Endothelial cell of umbilical vein (primary cell): ENCODE measurements at regions not wholly inside any gene's neighbourhood (a gene's known extent, or its start where the extent isn't known, plus 50 kb on each side); places are given as distances from the start of the nearest gene placed in this dataset.

Experiments used
- EZH2 ChIP-seq: IDR thresholded peaks from 2 replicates; pipeline ENCODE4 v1.6.1; 2012; ENCODE audit warnings: borderline replicate concordance, low read depth, mild to moderate bottlenecking, moderate library complexity, low read length, inconsistent platforms; ENCODE audit not compliant: severe bottlenecking
- POLR2A ChIP-seq: IDR thresholded peaks from 2 replicates; pipeline ENCODE4 v1.6.1; 2012; ENCODE audit warnings: low read depth, mild to moderate bottlenecking, control low read depth, low read length
- TF ChIP-seq, protein P1 (sequence below), 2 donors: IDR thresholded peaks; 1 replicate in 1 of 2; 2 replicates in 1 of 2; pipeline ENCODE4 v1.5.1; 2011; ENCODE audit warnings: low read length in 2 of 2, mild to moderate bottlenecking in 2 of 2, moderate library complexity in 2 of 2, control low read depth in 1 of 2, inconsistent platforms in 1 of 2, low read depth in 1 of 2; ENCODE audit not compliant: insufficient read depth in 1 of 2; ENCODE audit errors: extremely low read depth in 1 of 2

- TF ChIP-seq EZH2: no peak
- TF ChIP-seq POLR2A: no peak
- TF ChIP-seq, protein P1, sequence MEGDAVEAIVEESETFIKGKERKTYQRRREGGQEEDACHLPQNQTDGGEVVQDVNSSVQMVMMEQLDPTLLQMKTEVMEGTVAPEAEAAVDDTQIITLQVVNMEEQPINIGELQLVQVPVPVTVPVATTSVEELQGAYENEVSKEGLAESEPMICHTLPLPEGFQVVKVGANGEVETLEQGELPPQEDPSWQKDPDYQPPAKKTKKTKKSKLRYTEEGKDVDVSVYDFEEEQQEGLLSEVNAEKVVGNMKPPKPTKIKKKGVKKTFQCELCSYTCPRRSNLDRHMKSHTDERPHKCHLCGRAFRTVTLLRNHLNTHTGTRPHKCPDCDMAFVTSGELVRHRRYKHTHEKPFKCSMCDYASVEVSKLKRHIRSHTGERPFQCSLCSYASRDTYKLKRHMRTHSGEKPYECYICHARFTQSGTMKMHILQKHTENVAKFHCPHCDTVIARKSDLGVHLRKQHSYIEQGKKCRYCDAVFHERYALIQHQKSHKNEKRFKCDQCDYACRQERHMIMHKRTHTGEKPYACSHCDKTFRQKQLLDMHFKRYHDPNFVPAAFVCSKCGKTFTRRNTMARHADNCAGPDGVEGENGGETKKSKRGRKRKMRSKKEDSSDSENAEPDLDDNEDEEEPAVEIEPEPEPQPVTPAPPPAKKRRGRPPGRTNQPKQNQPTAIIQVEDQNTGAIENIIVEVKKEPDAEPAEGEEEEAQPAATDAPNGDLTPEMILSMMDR (IDR thresholded peaks at IDR 0.05; ENCODE audit: extremely low read depth in 1 of 2, insufficient read depth in 1 of 2, low read depth in 1 of 2, low read length in 2 of 2): no peak
Measured at GRCh38 chr1:169018751-169019150, 87.7 kb upstream of the ATP1B1 start.
